HuH-7 (cell line): ENCODE measurements at regions not wholly inside any gene's neighbourhood (a gene's known extent, or its start where the extent isn't known, plus 50 kb on each side); places are given as distances from the start of the nearest gene placed in this dataset.

Source experiments
- DNase-seq: peaks from one replicate; pipeline ENCODE4 v3.0.0; 2011; ENCODE audit warnings: low spot score

- DNase-seq = peak; percentile 12
These were observed 277.0 kb downstream of the CDH2 start for GRCh38 chr18:27899893-27900292.

DNA sequence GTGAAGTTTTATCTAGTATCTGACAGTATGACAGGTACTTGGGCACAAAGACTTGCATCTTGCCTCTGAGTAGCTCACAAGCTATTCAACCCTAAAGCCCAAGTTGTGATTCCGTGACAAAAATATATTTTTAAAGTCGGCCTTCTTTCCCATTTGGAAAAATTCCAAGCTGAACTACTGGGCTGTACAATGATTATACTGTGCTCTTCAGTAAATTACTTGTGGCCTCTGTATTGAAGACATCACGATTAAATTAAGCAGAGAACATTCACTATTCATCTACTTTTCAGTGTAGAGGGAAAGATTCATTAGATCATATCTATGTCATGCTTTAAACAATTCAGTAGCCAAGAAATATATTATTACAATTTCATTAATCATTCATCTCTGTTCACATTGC, 282.2 kb downstream of the CDH2 start:
- no peak for DNase-seq

DNA sequence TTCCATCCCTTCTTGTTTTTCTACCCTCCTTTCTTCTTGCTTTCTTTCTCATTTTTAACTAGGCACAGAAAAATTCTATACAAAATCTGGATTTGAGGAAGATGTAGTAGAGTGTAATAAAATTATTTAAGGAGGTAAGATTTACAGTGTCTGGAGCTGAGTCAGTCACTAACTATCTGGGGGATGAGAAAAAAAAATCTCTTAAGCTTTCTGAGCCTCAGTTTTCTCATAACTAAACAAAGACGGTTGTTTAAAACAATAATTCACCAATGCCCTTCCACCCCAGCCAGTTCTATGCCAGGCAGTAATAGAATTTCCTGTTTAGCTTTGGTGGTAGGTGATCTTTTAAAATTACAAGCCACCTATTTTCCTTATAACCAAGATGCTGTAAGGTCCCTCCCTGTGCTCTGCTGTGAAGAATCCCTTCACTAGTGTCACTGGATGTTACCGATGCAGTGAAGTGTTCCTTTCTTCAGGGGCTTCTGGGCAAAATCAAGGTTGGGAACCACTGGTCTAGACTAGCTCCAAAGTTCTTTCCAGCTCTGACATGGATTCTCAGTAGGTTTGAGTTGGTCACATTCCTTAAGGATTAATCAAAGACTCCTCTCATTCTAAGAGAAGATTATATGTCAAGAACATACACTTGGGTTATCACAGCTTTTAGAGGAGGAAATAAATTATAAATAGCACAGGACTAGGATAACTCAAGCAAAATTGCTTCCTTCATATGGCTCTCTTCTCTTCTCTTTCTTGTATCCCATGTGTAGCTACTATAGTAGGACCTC, 289.0 kb downstream of the CDH2 start:
- DNase-seq = no peak

- DNase-seq = no peak
These were observed 289.6 kb downstream of the CDH2 start for GRCh38 chr18:27887287-27887686.

DNA sequence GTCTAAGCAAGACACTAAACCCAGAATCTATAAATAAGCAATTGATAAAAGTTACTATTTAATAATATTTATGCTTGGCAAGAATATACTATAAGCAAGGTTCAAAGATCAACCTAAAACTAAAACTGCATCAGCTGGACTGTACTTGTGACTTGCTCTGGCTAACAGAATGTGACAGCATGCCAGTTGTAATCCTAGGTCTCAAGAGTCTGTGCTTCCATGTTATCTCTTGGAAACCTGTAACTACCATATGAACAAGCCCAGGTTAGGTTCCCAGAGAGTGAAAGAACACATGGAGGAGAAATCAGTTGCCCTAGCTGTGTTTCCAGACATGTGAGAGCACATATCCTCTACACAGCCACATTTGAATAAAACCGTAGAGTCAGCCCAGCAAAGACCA, 297.4 kb downstream of the CDH2 start:
- no peak for DNase-seq

- no peak for DNase-seq
These were observed 305.2 kb downstream of the CDH2 start for GRCh38 chr18:27871726-27872125.

DNA sequence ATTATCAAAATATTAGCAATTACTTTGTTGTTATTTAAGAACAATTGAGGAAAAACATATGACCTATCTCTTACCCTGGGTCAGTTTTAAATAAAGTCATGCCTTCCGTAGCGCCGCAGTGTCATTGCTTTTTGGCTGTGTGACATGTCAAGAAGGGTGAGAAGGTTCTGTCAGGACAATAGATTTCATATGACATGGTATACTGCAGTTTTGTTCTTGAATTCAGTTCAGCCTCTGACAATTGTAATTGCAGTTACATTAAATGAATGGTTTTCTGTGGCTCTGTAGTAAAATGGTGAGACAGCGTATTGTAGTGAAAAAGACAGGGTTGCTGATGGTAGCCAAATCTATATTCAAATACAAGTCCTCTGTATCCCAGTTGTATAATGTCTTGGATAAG, 307.2 kb downstream of the CDH2 start:
- DNase-seq = no peak

GRCh38 chr18:27865431-27865830, 311.5 kb downstream of the CDH2 start:
- no peak for DNase-seq

GRCh38 chr18:27863780-27864430, 313.0 kb downstream of the CDH2 start:
- DNase-seq = no peak

DNA sequence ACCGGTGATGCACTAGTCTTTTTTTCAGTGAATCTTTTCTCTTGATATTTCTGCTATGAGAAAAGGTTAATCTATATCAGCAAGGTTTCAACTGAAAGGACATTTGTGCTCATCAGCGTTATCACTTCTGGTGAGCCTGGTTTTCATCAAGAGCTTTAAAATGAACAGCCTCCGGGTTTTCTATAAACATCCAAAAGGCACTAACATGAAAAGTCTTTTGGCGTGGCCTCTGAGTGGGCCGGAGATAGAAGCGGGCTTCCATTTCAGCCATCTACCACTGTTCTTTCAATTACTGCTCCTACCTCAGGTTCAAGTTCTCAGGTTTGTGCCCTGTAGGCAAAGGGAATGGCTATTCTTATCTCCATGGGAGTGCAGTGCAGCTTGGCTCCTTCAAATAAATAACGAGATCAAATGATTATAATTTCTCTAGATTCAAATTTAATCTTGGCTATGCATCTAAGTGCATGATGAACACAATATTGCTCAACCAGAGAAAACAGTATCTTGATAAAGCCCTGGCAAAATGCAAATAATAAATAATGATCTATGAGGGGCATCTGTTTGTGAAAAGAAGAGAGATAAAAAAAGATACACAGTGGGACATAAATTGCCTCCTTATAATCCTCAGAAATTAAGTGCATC, 314.8 kb downstream of the CDH2 start:
- DNase-seq = no peak

DNA sequence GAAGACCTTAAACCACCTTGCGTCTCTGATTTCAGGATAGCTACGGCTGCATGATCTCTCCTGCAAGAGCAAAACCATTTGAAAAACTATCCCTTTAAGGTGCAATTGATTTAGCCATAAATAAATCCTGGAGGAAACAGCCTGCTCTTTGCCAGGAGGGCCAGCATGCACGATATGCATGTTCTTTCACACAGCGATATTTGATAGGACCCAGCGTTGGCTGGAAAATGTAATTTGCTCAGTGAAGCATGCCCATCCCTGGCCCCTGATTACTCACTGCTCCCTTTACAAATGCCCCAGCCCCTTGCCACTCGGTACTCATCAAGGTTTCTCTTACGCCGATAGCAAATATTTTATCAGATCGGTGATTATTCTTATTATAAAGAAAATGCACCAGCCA, 315.4 kb downstream of the CDH2 start:
- no peak for DNase-seq

GRCh38 chr18:27860701-27861107, 316.2 kb downstream of the CDH2 start:
- DNase-seq = no peak

DNA sequence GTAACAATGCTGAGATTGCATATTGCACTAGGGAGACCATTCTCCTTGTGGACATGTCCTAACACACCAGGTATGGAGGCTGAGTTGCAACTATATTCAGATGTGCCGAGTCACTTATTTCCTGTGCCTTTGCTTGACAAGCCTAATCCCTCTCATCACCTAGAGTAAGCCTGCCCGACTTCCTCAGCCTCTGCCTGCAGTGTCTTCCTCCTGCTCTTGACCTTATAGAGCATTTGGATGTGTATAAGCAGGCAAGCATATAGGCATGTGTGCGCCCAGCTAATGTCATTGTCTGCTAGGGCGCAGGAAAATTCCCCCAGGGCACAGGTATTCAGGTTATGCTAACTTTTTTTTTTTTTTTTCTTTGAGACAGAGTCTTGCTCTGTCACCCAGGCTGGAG, 316.9 kb downstream of the CDH2 start:
- DNase-seq = no peak

- DNase-seq = no peak
These were observed 320.1 kb downstream of the CDH2 start for GRCh38 chr18:27856820-27857219.

DNA sequence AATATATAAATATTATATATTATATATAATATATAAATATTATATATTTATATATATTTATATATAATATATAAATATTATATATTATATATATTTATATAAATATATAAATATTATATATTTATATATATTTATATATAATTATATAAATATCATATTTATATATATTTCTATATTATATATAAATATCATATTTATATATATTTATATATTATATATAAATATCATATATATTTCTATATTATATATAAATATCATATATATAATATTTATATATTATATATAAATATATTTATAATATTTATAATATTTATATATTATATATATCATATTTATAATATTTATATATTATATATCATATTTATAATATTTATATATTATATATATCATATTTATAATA, 321.4 kb downstream of the CDH2 start:
- DNase-seq = no peak

- DNase-seq = no peak
These were observed 322.3 kb downstream of the CDH2 start for GRCh38 chr18:27854631-27855030.

DNA sequence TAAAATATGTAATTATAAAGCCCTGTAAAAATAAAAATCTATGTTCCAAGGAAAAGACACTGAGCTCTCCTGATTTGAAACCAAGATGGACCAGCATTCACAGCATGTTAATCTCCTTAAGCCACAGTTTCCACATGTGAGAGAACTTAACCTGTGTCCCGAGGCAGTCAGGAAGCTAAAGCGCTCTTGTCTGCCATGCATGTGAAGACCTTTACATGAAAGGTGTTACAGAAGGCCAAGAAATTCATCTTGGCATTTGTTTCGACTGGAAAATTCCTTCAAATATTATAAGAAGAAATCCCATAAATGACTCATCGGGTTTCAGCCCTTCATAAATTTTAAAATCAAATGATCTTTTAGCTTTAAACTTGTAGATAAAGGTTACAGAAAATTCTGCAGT, 328.6 kb downstream of the CDH2 start:
- DNase-seq = no peak

- peak; percentile 6 for DNase-seq
These were observed 329.5 kb downstream of the CDH2 start for GRCh38 chr18:27847412-27847811.

GRCh38 chr18:27845897-27846296, 331.0 kb downstream of the CDH2 start:
- no peak for DNase-seq

DNA sequence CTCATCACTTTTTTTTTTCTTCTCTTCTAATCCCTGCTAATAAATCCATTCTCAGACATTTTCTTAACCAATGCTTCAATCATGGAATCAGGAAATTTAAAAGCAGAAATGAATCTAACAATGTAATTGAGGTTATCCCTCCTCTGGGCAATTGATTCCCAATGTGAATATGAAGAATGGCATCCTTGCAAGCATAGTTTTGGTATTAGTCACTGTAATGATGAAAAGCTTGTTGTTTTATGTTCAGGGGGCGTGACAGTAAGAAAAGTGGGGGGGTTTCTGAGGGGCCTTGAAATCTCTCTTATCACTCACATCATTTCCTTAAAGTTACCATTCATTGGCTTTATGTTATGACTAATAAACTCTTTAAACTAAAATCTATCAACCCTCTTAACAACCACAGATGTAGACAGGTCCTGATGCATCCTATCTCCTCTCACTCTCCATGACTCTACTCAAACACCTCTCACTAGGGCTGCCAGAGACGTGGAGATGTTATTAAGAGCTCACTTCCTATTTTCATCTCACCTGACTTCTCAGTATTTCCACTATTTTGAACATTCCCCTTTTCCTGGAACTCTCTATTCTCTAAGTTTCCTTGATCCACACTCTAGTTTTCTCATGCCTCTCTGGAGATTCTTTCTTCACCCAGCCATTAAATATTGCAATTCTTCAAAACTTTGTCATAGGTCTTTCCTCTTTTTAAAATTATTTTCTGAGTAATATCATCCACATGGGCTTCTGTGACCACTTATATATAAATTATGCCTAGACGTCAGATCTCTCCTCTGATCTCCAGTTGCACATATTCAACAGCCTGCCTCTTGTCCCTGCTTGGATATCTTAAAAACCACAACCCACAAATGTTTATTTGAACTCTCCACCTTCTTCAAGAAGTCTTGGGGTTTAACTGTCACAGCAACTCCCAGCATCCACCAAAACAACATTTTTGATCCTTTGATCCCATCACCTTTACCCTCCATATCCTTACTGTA, 332.9 kb downstream of the CDH2 start:
- no peak for DNase-seq

DNA sequence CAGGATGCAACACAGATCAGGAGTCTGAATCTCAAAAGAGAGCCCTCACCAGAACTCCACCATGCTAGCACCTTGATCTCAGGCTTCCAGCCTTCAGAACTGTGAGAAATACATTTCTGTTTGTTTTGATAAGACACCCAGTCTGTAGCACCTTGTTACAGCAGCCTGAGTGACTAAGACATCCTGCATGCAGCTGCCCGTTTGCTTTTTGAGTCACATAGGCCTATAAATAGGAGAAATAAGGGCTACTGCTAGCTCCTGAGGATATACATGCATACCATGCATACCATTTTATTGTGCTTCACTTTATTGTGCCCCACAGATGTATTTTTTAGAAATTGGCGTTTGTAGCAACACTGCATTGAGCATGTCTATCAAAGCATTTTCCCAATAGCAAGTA, 337.8 kb downstream of the CDH2 start:
- no peak for DNase-seq

DNA sequence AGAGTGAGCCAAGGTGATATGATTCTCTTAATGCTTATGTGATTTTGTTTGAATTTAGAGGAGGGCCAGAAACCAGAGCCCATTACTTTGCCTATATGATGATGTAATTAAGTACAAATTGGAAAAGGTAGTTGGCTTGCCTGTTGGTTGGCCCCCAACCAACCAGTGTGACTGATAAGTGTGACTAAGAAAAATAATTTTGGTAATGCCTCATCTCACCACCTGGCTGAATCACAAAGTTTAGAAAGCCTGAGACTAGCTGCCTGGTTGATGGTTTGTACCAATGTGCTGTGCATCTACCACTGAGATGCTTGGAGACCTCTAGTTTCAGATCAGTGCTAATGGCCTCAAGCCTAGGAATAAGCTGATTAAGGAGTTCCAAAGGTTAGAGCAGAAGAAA, 338.7 kb downstream of the CDH2 start:
- DNase-seq = no peak
